ENCODE measurements at regions not wholly inside any gene's neighbourhood (a gene's known extent, or its start where the extent isn't known, plus 50 kb on each side); places are given as distances from the start of the nearest gene placed in this dataset.

DNA sequence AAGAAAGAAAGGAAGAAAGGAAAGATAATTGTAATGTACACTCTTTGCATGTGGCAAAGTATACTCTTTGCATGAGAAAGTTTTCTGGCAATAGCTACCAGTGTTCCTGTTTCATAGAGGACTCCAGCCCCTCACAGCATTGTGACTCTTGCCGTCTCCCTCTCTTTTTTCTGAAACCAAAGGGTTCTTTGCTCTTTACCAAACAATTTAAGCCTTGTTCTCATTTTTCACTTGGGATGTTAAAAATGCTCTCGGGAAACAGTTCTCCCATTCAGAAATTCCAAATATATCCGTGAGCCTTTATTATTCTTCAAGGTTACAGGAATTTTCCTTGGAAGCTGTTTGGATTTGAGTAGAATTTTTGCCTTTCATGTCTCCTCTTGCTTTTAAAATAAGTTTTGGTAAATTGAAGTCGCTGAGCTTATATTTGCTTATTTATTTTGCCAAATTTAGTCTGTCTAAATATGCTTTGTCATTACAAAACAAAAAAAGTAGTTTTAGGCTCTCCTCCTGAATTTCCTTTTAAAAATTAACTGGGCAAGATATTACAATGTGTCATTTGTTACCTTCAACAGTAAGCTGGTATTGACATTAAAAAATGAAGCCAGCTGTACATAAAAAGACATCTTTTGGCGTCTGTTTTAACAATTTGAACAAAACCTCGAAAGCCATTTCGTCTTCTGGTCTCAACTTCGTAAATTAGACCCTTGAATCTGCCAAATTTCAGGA is 103.8 kb upstream of the ARMC2 start:
- Histone ChIP-seq H3K27me3 (ENCODE audit: control insufficient read depth, insufficient read depth, low read length) (no peaks in the 10 kb centered on the region), H3K4me3 (ENCODE audit: low read length) (no peak overlapping the region), H3K4me1 (ENCODE audit: control insufficient read depth, insufficient read depth, low read length) (no peaks in the 10 kb centered on the region; the same call in 1 of the 2 replicates), H3K27ac (ENCODE audit: low read length) (no peak overlapping the region), H3K9me3 (ENCODE audit: control insufficient read depth, insufficient read depth, low read length) (no peaks in the 10 kb centered on the region), H3K36me3 (ENCODE audit: control insufficient read depth, insufficient read depth, low read length) (no peaks in the 10 kb centered on the region)
- WGBS (ENCODE audit: insufficient coverage, insufficient read length) = no CpG with 5 or more reads among the region's 8 CpGs
- no peak for DNase-seq (ENCODE audit: low read depth, low spot score)

DNA sequence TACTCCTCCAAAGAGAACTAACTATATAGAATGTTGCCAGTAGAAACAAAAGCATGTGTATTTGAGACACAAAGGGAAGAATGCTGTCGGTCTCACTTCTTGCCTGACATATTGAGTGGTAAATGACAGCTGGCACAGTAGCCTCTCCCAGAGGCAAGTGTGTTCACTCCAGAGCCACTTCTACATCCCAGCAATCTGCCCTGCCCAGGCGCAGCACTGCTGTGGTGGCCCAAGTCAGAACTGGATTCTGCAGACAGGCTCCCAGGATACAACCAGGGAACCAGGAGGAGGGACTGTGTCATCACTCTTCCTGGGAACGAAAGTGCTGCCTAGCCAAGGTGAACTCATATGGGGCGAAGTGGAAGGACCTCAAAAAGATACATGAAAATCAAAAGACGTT is 103.2 kb upstream of the ARMC2 start:
- Histone ChIP-seq H3K4me1 (ENCODE audit: control insufficient read depth, insufficient read depth, low read length) (no peaks in the 10 kb centered on the region; the same call in 1 of the 2 replicates), H3K9me3 (ENCODE audit: control insufficient read depth, insufficient read depth, low read length) (no peaks in the 10 kb centered on the region), H3K27ac (ENCODE audit: low read length) (no peak overlapping the region), H3K4me3 (ENCODE audit: low read length) (no peak overlapping the region), H3K36me3 (ENCODE audit: control insufficient read depth, insufficient read depth, low read length) (no peaks in the 10 kb centered on the region), H3K27me3 (ENCODE audit: control insufficient read depth, insufficient read depth, low read length) (no peaks in the 10 kb centered on the region)
- WGBS (ENCODE audit: insufficient coverage, insufficient read length) = no CpG with 5 or more reads among the region's 5 CpGs
- DNase-seq (ENCODE audit: low read depth, low spot score) = no peak

DNA sequence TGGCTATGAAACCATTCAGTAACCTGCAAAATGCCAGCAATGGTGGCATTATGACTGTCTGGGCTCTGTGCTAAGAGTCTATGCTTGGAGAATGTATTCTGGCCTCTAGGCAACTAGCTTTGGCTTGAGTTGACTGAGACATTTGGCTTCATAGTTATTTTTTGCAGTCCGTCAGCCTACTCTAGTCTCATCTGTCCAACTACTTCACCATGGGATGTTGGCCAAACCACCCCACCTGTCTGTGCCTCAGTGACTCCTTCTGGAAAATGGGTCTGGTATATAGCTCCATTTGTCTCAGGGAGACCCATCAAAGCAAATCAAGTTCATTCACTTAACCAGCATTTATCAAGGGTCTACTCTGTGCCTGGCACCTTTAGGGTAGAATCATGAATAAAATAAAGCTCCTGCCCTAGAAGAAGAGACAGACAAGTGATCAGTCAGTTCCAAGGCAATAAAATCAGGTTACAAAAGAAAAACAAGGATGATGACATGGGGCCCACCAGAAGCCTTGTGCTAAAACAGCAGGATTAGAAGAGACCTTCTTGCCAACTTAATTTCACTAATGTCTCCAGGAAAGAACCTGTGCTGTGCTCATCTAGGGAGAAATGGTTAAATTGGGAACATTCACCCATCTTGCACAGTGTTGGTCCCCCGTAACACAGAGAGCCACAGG is 102.4 kb upstream of the ARMC2 start:
- Histone ChIP-seq H3K9me3 (ENCODE audit: control insufficient read depth, insufficient read depth, low read length) (no peaks in the 10 kb centered on the region), H3K27ac (ENCODE audit: low read length) (no peak overlapping the region), H3K27me3 (ENCODE audit: control insufficient read depth, insufficient read depth, low read length) (no peaks in the 10 kb centered on the region), H3K36me3 (ENCODE audit: control insufficient read depth, insufficient read depth, low read length) (no peaks in the 10 kb centered on the region), H3K4me3 (ENCODE audit: low read length) (no peak overlapping the region), H3K4me1 (ENCODE audit: control insufficient read depth, insufficient read depth, low read length) (no peaks in the 10 kb centered on the region; the same call in 1 of the 2 replicates)
- no CpG with 5 or more reads among the region's 2 CpGs for WGBS (ENCODE audit: insufficient coverage, insufficient read length)
- no peak for DNase-seq (ENCODE audit: low read depth, low spot score)

DNA sequence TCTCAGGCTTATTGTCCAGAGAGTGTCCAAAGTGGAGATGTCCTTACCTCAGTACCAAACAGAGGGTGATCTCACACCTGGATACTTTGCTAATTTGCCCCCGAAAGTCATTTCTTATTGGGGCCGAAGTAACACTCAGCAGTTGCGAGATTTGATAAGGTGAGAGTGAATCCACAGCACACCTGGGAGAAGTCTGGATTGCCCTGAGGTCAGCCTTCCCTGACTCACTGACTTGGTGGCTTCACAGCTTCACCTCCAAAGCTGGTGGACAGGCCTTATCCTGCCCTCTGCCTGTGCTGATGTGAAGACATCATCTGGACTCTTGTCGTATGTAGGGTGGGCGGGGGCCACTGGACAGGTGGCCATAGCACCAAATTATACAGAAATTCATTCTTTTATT is 101.9 kb upstream of the ARMC2 start:
- DNase-seq (ENCODE audit: low read depth, low spot score) = no peak
- no peaks in the 10 kb centered on the region for H3K36me3 ChIP-seq (ENCODE audit: control insufficient read depth, insufficient read depth, low read length)
- no peaks in the 10 kb centered on the region for H3K9me3 ChIP-seq (ENCODE audit: control insufficient read depth, insufficient read depth, low read length)
- no peak overlapping the region for H3K4me3 ChIP-seq (ENCODE audit: low read length)
- H3K27ac ChIP-seq (ENCODE audit: low read length) = no peak overlapping the region
- H3K4me1 ChIP-seq (ENCODE audit: control insufficient read depth, insufficient read depth, low read length) = no peaks in the 10 kb centered on the region; the same call in 1 of the 2 replicates
- no CpG with 5 or more reads among the region's 5 CpGs for whole genome bisulfite sequencing (ENCODE audit: insufficient coverage, insufficient read length)
- no peaks in the 10 kb centered on the region for H3K27me3 ChIP-seq (ENCODE audit: control insufficient read depth, insufficient read depth, low read length)

DNA sequence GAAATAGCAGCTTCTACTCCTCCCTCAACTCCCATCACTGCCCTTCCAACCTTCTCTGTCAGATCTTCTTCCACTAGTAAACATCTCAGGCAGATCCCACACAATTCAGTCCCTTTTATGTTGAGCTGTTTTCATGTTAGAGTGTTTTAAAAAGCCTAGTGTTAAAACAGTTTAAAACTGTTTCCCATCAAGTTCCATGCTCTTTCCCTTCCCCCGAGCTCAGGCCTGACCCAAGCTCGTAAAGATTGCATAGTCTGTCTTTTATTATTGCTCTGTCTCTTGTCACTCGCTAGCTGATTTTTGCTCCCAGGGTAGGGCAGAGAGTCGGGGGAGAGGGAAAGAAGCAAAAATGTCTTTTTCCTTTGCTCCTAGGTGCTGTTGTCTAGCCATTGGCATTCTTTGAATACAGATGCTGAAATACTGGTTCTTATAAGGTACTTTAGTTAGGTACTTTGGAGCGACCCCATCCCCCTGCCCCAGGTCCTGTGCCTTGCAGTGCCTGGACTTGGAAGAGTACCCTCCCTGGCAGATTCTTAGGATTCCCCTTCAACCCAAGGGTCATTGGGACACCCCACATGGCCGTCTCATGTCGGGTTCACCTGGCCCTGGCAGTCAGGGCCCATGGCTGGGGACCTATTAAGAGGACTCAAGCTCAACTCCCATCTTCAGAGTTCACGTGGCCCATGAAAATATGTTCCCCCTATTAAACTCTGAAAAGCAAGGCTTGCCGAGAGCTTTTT is 101.2 kb upstream of the ARMC2 start:
- no peaks in the 10 kb centered on the region for H3K27me3 ChIP-seq (ENCODE audit: control insufficient read depth, insufficient read depth, low read length)
- no peaks in the 10 kb centered on the region for H3K36me3 ChIP-seq (ENCODE audit: control insufficient read depth, insufficient read depth, low read length)
- H3K4me1 ChIP-seq (ENCODE audit: control insufficient read depth, insufficient read depth, low read length) = no peaks in the 10 kb centered on the region; the same call in 1 of the 2 replicates
- no peak overlapping the region for H3K4me3 ChIP-seq (ENCODE audit: low read length)
- no peak for DNase-seq (ENCODE audit: low read depth, low spot score)
- H3K27ac ChIP-seq (ENCODE audit: low read length) = no peak overlapping the region
- no CpG with 5 or more reads among the region's 9 CpGs for WGBS (ENCODE audit: insufficient coverage, insufficient read length)
- no peaks in the 10 kb centered on the region for H3K9me3 ChIP-seq (ENCODE audit: control insufficient read depth, insufficient read depth, low read length)

DNA sequence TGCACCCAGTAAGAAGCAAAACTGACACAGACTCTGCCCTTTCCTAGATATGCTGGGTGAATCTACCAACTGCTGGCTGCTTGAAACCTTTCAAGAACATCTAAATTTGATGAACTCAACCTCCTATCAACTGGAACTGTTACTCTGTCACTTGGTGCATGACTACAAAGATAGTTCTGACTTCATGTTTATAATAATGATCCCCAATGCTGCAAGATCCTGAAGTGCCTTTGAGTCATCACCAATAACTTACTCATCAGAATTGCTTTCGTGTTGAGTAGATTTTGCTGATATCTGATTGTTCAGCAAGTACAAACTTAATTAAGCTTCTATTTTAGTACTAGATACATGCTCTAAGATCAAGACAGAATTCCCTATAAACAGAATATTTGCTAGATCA is 100.2 kb upstream of the ARMC2 start:
- no peak for DNase-seq (ENCODE audit: low read depth, low spot score)
- no peaks in the 10 kb centered on the region for H3K4me1 ChIP-seq (ENCODE audit: control insufficient read depth, insufficient read depth, low read length)
- H3K9me3 ChIP-seq (ENCODE audit: control insufficient read depth, insufficient read depth, low read length) = no peaks in the 10 kb centered on the region
- WGBS (ENCODE audit: insufficient coverage, insufficient read length) = no CpG with 5 or more reads among the region's 1 CpG
- no peak overlapping the region for H3K27ac ChIP-seq (ENCODE audit: low read length)
- no peaks in the 10 kb centered on the region for H3K27me3 ChIP-seq (ENCODE audit: control insufficient read depth, insufficient read depth, low read length)
- no peak overlapping the region for H3K4me3 ChIP-seq (ENCODE audit: low read length)
- no peaks in the 10 kb centered on the region for H3K36me3 ChIP-seq (ENCODE audit: control insufficient read depth, insufficient read depth, low read length)

DNA sequence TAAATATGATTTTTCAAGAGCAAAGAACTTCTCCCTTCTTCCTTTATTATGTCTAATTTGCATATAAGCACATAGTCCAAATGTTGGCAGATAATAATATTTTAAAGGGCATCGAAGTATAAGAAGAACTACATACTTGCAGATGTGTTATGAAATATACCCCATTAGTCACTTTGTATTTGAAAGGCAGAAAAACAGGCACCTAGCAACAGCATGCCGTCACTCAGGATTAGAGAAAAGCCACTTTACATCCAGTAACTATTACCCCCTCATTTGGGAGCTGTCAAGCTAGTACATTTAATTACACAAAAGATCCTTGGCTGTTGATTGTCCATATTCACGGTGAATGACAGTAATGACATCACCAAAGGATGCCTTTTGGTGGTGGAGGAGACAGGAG is 99.3 kb upstream of the ARMC2 start:
- Histone ChIP-seq H3K27me3 (ENCODE audit: control insufficient read depth, insufficient read depth, low read length) (no peaks in the 10 kb centered on the region), H3K9me3 (ENCODE audit: control insufficient read depth, insufficient read depth, low read length) (no peaks in the 10 kb centered on the region), H3K36me3 (ENCODE audit: control insufficient read depth, insufficient read depth, low read length) (no peaks in the 10 kb centered on the region), H3K27ac (ENCODE audit: low read length) (no peak overlapping the region), H3K4me3 (ENCODE audit: low read length) (no peak overlapping the region), H3K4me1 (ENCODE audit: control insufficient read depth, insufficient read depth, low read length) (no peaks in the 10 kb centered on the region)
- WGBS (ENCODE audit: insufficient coverage, insufficient read length) = no CpG with 5 or more reads among the region's 3 CpGs
- DNase-seq (ENCODE audit: low read depth, low spot score) = no peak

DNA sequence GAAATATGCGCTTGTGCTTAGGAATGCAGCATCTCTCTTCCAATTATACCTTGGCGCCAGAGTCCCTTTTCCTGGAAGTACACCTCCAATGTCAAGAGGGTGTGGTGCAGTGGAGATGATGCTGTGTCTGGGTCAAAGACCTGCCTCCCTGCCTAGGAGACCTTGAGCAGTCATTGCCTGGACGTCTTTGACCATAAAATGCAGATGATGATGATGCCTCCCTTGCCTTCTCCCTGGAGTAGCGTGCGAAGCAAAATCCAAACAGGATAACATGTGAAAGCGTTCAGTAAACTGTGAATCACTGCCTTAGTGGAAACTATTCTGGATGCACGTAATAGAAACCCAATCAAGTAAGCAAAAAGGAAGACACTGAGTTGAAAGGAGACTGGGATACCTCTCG is 97.4 kb upstream of the ARMC2 start:
- H3K4me3 ChIP-seq (ENCODE audit: low read length) = no peak overlapping the region
- DNase-seq (ENCODE audit: low read depth, low spot score) = no peak
- H3K27me3 ChIP-seq (ENCODE audit: control insufficient read depth, insufficient read depth, low read length) = no peaks in the 10 kb centered on the region
- H3K4me1 ChIP-seq (ENCODE audit: control insufficient read depth, insufficient read depth, low read length) = no peaks in the 10 kb centered on the region
- no peaks in the 10 kb centered on the region for H3K36me3 ChIP-seq (ENCODE audit: control insufficient read depth, insufficient read depth, low read length)
- no peak overlapping the region for H3K27ac ChIP-seq (ENCODE audit: low read length)
- no peaks in the 10 kb centered on the region for H3K9me3 ChIP-seq (ENCODE audit: control insufficient read depth, insufficient read depth, low read length)
- no CpG with 5 or more reads among the region's 8 CpGs for WGBS (ENCODE audit: insufficient coverage, insufficient read length)

DNA sequence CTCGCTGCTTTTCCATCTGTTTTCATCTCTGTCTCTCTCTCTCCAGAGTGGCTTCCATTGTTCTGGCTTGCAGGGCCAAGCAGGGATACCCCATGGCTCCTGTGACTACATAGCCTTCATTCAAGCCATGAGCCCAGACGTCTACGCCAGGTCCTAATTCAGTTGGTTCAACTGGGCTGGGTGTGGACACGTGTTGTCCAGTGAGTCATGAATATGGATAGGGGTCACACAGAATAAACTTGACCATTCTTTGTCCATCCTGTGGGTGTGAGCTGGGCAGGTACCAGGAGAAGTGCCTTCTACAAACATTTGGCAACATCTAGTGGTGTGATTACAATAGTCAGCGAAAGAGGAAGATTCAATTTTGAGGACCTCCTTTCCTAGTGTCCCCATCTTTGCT is 96.9 kb upstream of the ARMC2 start:
- H3K9me3 ChIP-seq (ENCODE audit: control insufficient read depth, insufficient read depth, low read length) = no peaks in the 10 kb centered on the region
- H3K27me3 ChIP-seq (ENCODE audit: control insufficient read depth, insufficient read depth, low read length) = no peaks in the 10 kb centered on the region
- DNase-seq (ENCODE audit: low read depth, low spot score) = no peak
- H3K4me1 ChIP-seq (ENCODE audit: control insufficient read depth, insufficient read depth, low read length) = no peaks in the 10 kb centered on the region
- H3K36me3 ChIP-seq (ENCODE audit: control insufficient read depth, insufficient read depth, low read length) = no peaks in the 10 kb centered on the region
- H3K4me3 ChIP-seq (ENCODE audit: low read length) = no peak overlapping the region
- WGBS (ENCODE audit: insufficient coverage, insufficient read length) = no CpG with 5 or more reads among the region's 5 CpGs
- no peak overlapping the region for H3K27ac ChIP-seq (ENCODE audit: low read length)

DNA sequence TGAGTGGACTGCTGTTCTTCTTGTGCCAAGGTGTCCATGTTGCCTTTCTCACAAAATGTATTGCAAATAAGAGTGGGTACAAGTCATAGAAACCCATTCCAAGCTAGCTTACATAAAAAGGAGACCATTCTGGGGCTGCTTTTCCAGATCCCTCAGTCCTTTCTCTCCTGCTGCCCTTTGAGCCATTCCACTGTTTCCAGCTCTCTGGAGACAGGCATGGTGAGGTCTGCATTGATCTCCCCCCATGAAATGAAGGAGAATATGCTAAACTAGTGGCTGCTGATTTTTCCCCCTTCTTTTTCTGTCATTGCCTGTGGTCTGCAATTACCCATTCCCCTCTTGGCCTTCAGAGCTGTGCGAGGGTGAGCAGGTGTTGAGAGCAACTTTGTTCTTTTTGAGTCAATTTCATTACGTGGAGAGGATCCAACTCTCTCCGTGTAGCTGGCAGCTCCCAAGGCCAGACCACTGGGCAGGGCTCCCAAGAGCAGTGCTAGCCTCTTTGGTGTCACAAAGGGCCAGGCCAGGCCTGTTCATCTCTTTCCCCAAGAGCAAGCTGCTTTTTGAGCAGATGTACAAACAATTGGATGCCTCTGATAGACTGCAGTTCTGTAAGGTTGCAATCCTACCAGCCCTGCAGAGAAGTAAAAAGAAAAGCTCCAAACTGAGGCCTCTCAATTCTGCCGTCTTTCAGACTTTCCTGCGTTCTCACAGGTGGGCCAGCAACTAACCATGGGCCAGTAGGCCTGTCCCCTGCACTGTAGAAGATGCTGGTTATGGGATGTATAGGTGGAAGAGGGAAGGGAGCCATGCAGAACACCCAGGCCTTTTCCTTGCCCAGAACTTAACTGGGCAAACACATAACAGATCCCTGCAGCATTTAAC is 96.1 kb upstream of the ARMC2 start:
- no peak for DNase-seq (ENCODE audit: low read depth, low spot score)
- no peak overlapping the region for H3K4me3 ChIP-seq (ENCODE audit: low read length)
- H3K9me3 ChIP-seq (ENCODE audit: control insufficient read depth, insufficient read depth, low read length) = no peaks in the 10 kb centered on the region
- no peaks in the 10 kb centered on the region for H3K4me1 ChIP-seq (ENCODE audit: control insufficient read depth, insufficient read depth, low read length)
- H3K36me3 ChIP-seq (ENCODE audit: control insufficient read depth, insufficient read depth, low read length) = no peaks in the 10 kb centered on the region
- WGBS (ENCODE audit: insufficient coverage, insufficient read length) = no CpG with 5 or more reads among the region's 5 CpGs
- H3K27ac ChIP-seq (ENCODE audit: low read length) = no peak overlapping the region
- no peaks in the 10 kb centered on the region for H3K27me3 ChIP-seq (ENCODE audit: control insufficient read depth, insufficient read depth, low read length)
